Natural killer cell treated with Interleukin-12 subunit alpha and Interleukin-12 subunit beta and Interleukin-15 and Interleukin-18, amount 100 ng/mL, for 72 hours (primary cell): ENCODE measurements at regions not wholly inside any gene's neighbourhood (a gene's known extent, or its start where the extent isn't known, plus 50 kb on each side); places are given as distances from the start of the nearest gene placed in this dataset.

Experiments
- ATAC-seq, 2 donors: fragments of 150-1000 bp; cut with Tn5 transposase in 1 of 2; sonication (Bioruptor Pico), chemical (Tn5 transposase) in 1 of 2; 2 replicates each; pipeline ENCODE4 v1.10.0; 2021
- DNase-seq: peaks from one replicate; pipeline ENCODE4 v3.0.0; 2022; ENCODE audit warnings: low spot score
- H3K27ac Mint-ChIP-seq, 2 donors: 1 replicate in 1 of 2; 2 replicates in 1 of 2; pipeline ENCODE4 v1.8.0; 2022; ENCODE audit warnings: mixed read lengths in 2 of 2, mild to moderate bottlenecking in 1 of 2, moderate library complexity in 1 of 2
- H3K27me3 Mint-ChIP-seq, 2 donors: 1 replicate in 1 of 2; 2 replicates in 1 of 2; pipeline ENCODE4 v1.8.0; 2022; ENCODE audit warnings: mixed read lengths in 2 of 2
- H3K36me3 Mint-ChIP-seq: one replicate; pipeline ENCODE4 v1.8.0; 2022; ENCODE audit warnings: mixed read lengths
- H3K4me1 Mint-ChIP-seq, 2 donors: 1 replicate in 1 of 2; 2 replicates in 1 of 2; pipeline ENCODE4 v1.8.0; 2022; ENCODE audit warnings: low read depth in 2 of 2, mixed read lengths in 2 of 2, mild to moderate bottlenecking in 1 of 2
- H3K4me3 Mint-ChIP-seq: one replicate; pipeline ENCODE4 v1.8.0; 2022; ENCODE audit warnings: mixed read lengths
- H3K9me3 Mint-ChIP-seq: 2 replicates; pipeline ENCODE4 v1.8.0; 2022; ENCODE audit warnings: mixed read lengths

- Mint-ChIP-seq H3K36me3 (no peaks in the 10 kb centered on the region), H3K4me3 (no peak overlapping the region), H3K4me1 (peaks cover 0 to 4% of the 10 kb centered on the region in 2 donors), H3K27ac (no peak overlapping the region), H3K9me3 (no peaks in the 10 kb centered on the region), H3K27me3 (peaks cover 0 to 2% of the 10 kb centered on the region in 2 donors)
- ATAC-seq = no peak
- DNase-seq = no peak
These were observed 221.2 kb upstream of the SAMSN1 start for GRCh38 chr21:14767192-14767852.

- Mint-ChIP-seq H3K36me3 (no peaks in the 10 kb centered on the region), H3K27ac (no peak overlapping the region), H3K27me3 (peaks cover 0 to 2% of the 10 kb centered on the region in 2 donors), H3K4me3 (no peak overlapping the region), H3K4me1 (peaks cover 0 to 4% of the 10 kb centered on the region in 2 donors), H3K9me3 (no peaks in the 10 kb centered on the region)
- no peak for DNase-seq
- no peak for ATAC-seq
These were observed 220.1 kb upstream of the SAMSN1 start for GRCh38 chr21:14766241-14766640.

GRCh38 chr21:14763695-14764064 is 217.6 kb upstream of the SAMSN1 start:
- DNase-seq (no peak), ATAC-seq (peak; percentile 67 to 68)
- Mint-ChIP-seq H3K36me3 (no peaks in the 10 kb centered on the region), H3K4me3 (no peak overlapping the region), H3K9me3 (no peaks in the 10 kb centered on the region), H3K27me3 (no peaks in the 10 kb centered on the region), H3K27ac (no peak overlapping the region), H3K4me1 (peaks cover 0 to 4% of the 10 kb centered on the region in 2 donors)

- Mint-ChIP-seq H3K4me1 (peaks cover 0 to 2% of the 10 kb centered on the region in 2 donors), H3K4me3 (no peak overlapping the region), H3K27me3 (no peaks in the 10 kb centered on the region), H3K27ac (no peak overlapping the region), H3K36me3 (no peaks in the 10 kb centered on the region), H3K9me3 (no peaks in the 10 kb centered on the region)
- peak; percentile 77 to 85 for ATAC-seq
- DNase-seq = no peak
These were observed 216.9 kb upstream of the SAMSN1 start for GRCh38 chr21:14762734-14763694.

GRCh38 chr21:14762327-14762726 is 216.2 kb upstream of the SAMSN1 start:
- no peak for ATAC-seq
- DNase-seq = no peak
- Mint-ChIP-seq H3K27ac (no peak overlapping the region), H3K4me3 (no peak overlapping the region), H3K27me3 (no peaks in the 10 kb centered on the region), H3K4me1 (no peaks in the 10 kb centered on the region), H3K9me3 (no peaks in the 10 kb centered on the region), H3K36me3 (no peaks in the 10 kb centered on the region)

- H3K4me3 Mint-ChIP-seq = no peak overlapping the region
- DNase-seq (no peak), ATAC-seq (no peak)
- H3K27ac Mint-ChIP-seq = no peak overlapping the region
- H3K36me3 Mint-ChIP-seq = no peaks in the 10 kb centered on the region
- no peaks in the 10 kb centered on the region for H3K9me3 Mint-ChIP-seq
- no peaks in the 10 kb centered on the region for H3K27me3 Mint-ChIP-seq
- no peaks in the 10 kb centered on the region for H3K4me1 Mint-ChIP-seq
These were observed 213.2 kb upstream of the SAMSN1 start for GRCh38 chr21:14759285-14759684.

GRCh38 chr21:14758849-14759248 is 212.7 kb upstream of the SAMSN1 start:
- Mint-ChIP-seq H3K27ac (no peak overlapping the region), H3K36me3 (no peaks in the 10 kb centered on the region), H3K4me3 (no peak overlapping the region), H3K4me1 (no peaks in the 10 kb centered on the region), H3K27me3 (no peaks in the 10 kb centered on the region), H3K9me3 (no peaks in the 10 kb centered on the region)
- DNase-seq (no peak), ATAC-seq (no peak)

GRCh38 chr21:14757533-14758327 is 211.6 kb upstream of the SAMSN1 start:
- no peaks in the 10 kb centered on the region for H3K27me3 Mint-ChIP-seq
- H3K36me3 Mint-ChIP-seq = no peaks in the 10 kb centered on the region
- DNase-seq = no peak
- H3K27ac Mint-ChIP-seq = no peak overlapping the region
- peak in 1 of 2 donors; percentile 38 for ATAC-seq
- H3K9me3 Mint-ChIP-seq = no peaks in the 10 kb centered on the region
- H3K4me1 Mint-ChIP-seq = no peaks in the 10 kb centered on the region
- no peak overlapping the region for H3K4me3 Mint-ChIP-seq

GRCh38 chr21:14755086-14755485 is 209.0 kb upstream of the SAMSN1 start:
- H3K27me3 Mint-ChIP-seq = peaks cover 9 to 15% of the 10 kb centered on the region in 2 donors
- no peak overlapping the region for H3K4me3 Mint-ChIP-seq
- H3K27ac Mint-ChIP-seq = no peak overlapping the region
- ATAC-seq (no peak), DNase-seq (no peak)
- H3K9me3 Mint-ChIP-seq = no peaks in the 10 kb centered on the region
- H3K36me3 Mint-ChIP-seq = no peaks in the 10 kb centered on the region
- H3K4me1 Mint-ChIP-seq = no peaks in the 10 kb centered on the region

- no peak for DNase-seq
- Mint-ChIP-seq H3K9me3 (no peaks in the 10 kb centered on the region), H3K4me3 (no peak overlapping the region), H3K27me3 (peaks cover 13 to 19% of the 10 kb centered on the region in 2 donors), H3K4me1 (no peaks in the 10 kb centered on the region), H3K36me3 (no peaks in the 10 kb centered on the region), H3K27ac (no peak overlapping the region)
- ATAC-seq = no peak
These were observed 208.6 kb upstream of the SAMSN1 start for GRCh38 chr21:14754682-14755081.

GRCh38 chr21:14754259-14754604 is 208.1 kb upstream of the SAMSN1 start:
- Mint-ChIP-seq H3K36me3 (no peaks in the 10 kb centered on the region), H3K9me3 (no peaks in the 10 kb centered on the region), H3K27ac (no peak overlapping the region), H3K27me3 (peaks cover 18 to 23% of the 10 kb centered on the region in 2 donors), H3K4me3 (no peak overlapping the region), H3K4me1 (no peaks in the 10 kb centered on the region)
- DNase-seq (no peak), ATAC-seq (no peak)

GRCh38 chr21:14753466-14754258 is 207.5 kb upstream of the SAMSN1 start:
- Mint-ChIP-seq H3K36me3 (no peaks in the 10 kb centered on the region), H3K27me3 (peaks cover 21 to 29% of the 10 kb centered on the region in 2 donors)

GRCh38 chr21:14753069-14753465 is 207.0 kb upstream of the SAMSN1 start:
- Mint-ChIP-seq H3K27me3 (peaks cover 24 to 34% of the 10 kb centered on the region in 2 donors), H3K27ac (no peak overlapping the region), H3K4me3 (no peak overlapping the region), H3K9me3 (no peaks in the 10 kb centered on the region), H3K36me3 (no peaks in the 10 kb centered on the region), H3K4me1 (no peaks in the 10 kb centered on the region)
- no peak for DNase-seq
- no peak for ATAC-seq

More at GRCh38 chr21:14753466-14754258, 207.5 kb upstream of the SAMSN1 start:
- H3K27ac Mint-ChIP-seq = no peak overlapping the region
- H3K9me3 Mint-ChIP-seq = no peaks in the 10 kb centered on the region
- no peaks in the 10 kb centered on the region for H3K4me1 Mint-ChIP-seq
- no peak overlapping the region for H3K4me3 Mint-ChIP-seq
- no peak for DNase-seq
- peak in 1 of 2 donors; percentile 53 for ATAC-seq
